GM12864 (cell line): ENCODE measurements at regions not wholly inside any gene's neighbourhood (a gene's known extent, or its start where the extent isn't known, plus 50 kb on each side); places are given as distances from the start of the nearest gene placed in this dataset.
A peak's percentile ranks its signal among the peaks of the same experiment; 100 is the strongest.

Source experiments
- DNase-seq: peaks from one replicate; pipeline ENCODE4 v3.0.0-alpha.2; 2011; ENCODE audit warnings: low read depth
- H3K4me3 ChIP-seq: 2 replicates; pipeline ENCODE4 v1.5.1; 2011; ENCODE audit warnings: mild to moderate bottlenecking, low read depth, low read length, control low read depth
- TF ChIP-seq, protein P1 (sequence below): IDR thresholded peaks from 2 replicates; pipeline ENCODE4 v1.5.1; 2011; ENCODE audit warnings: low read depth, mild to moderate bottlenecking, moderate library complexity, low read length, control low read depth, inconsistent platforms; ENCODE audit errors: missing control alignments

DNA sequence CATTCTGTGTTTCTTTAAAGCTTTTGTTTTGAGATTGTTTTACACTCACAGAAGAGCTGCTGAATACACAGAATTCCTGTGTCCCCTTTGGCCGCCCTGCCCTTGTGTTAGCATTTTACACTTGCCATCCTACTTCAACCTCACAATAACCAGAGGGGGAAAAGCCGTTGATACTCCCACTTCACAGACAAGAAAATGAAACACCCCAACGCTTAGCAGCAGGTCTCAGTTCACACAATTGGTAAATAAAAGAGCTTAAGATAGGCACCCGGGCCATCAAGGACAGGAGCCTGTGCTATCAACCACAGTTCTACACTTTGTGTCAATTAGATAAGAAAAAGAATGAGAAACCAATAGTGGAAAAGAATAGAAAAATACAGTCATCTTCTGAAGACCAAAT, 178.0 kb downstream of the SYK start:
- no peak for DNase-seq
- TF ChIP-seq, protein P1, sequence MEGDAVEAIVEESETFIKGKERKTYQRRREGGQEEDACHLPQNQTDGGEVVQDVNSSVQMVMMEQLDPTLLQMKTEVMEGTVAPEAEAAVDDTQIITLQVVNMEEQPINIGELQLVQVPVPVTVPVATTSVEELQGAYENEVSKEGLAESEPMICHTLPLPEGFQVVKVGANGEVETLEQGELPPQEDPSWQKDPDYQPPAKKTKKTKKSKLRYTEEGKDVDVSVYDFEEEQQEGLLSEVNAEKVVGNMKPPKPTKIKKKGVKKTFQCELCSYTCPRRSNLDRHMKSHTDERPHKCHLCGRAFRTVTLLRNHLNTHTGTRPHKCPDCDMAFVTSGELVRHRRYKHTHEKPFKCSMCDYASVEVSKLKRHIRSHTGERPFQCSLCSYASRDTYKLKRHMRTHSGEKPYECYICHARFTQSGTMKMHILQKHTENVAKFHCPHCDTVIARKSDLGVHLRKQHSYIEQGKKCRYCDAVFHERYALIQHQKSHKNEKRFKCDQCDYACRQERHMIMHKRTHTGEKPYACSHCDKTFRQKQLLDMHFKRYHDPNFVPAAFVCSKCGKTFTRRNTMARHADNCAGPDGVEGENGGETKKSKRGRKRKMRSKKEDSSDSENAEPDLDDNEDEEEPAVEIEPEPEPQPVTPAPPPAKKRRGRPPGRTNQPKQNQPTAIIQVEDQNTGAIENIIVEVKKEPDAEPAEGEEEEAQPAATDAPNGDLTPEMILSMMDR = no peak
- H3K4me3 ChIP-seq = no peak overlapping the region

DNA sequence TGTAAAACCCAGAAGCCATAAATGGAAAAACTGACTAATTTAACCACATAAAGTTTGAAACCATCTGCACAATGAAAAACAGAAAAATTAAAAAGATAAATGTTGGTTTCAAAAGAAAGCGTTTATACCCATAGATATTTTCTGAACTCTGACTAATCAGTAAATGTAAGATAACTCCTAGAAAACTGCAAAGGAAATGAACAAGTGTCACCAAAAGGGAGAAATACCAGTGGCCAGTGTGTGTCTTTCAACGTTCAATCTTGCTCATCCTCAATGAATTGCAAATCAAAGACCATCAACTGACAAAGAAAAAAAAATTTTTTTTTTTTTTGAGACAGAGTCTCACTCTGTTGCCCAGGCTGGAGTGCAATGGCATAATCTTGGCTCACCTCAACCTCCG, 180.1 kb downstream of the SYK start:
- no peak for DNase-seq
- TF ChIP-seq, protein P1 = no peak

DNA sequence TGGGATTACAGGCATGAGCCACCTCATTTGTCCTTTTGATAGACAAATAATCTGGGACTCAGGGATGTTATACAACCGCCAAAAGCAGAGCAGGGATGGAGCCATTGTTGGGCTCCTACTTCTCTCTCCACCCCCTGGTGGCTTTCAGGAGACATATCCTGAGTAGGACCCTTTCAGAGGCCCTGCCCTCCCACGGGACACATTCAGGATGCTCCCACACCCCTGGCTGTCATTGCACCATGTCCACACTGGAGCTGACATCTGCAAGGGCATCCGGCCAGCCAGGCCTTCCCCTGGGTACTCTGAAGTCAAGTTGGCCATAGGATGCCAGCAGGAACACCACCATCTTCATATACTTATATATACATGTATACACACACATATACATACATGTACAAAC, 181.8 kb downstream of the SYK start:
- TF ChIP-seq, protein P1 = peak; percentile 26
- DNase-seq = no peak
- no peak overlapping the region for H3K4me3 ChIP-seq

More for the DNA sequence above, 180.1 kb downstream of the SYK start:
- H3K4me3 ChIP-seq = no peak overlapping the region

DNA sequence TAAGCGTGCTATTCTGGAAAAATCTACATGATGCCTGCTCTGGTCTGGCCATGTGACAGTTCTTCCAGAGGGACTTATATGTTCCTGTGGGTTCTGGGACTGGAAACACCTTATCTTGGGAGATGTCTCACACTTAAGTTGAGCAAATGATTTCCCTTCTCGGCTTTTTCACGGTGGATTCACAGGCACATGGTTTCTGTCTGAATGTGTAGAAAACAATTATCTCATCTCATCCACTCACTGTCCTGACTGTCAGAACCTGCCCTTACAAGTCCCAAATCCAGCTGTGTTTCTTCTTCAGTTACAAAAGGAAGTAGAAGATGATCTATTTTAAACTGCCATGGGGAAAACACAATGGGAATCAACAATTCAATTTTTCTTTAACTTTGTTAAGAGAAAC, 184.0 kb downstream of the SYK start:
- H3K4me3 ChIP-seq = no peak overlapping the region
- DNase-seq = no peak
- TF ChIP-seq, protein P1 = no peak

DNA sequence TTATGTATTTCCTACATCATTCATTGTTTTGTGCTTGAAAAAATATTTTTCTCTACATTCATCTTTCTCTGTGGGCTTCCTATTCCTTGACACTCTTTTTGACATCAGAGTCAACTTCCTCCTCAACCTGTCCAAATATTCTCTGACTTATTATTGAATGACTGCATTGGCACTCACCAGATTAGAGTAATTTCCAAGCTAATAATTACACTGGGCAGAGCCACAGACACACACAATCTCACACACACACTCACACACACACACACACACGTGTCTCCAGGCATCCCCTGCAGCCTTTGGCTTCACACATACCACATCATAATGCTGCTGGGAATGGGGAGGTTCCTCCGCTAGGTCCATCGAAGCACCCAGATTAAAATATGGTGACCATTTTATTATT, 184.5 kb downstream of the SYK start:
- TF ChIP-seq, protein P1 = no peak
- no peak overlapping the region for H3K4me3 ChIP-seq
- no peak for DNase-seq

DNA sequence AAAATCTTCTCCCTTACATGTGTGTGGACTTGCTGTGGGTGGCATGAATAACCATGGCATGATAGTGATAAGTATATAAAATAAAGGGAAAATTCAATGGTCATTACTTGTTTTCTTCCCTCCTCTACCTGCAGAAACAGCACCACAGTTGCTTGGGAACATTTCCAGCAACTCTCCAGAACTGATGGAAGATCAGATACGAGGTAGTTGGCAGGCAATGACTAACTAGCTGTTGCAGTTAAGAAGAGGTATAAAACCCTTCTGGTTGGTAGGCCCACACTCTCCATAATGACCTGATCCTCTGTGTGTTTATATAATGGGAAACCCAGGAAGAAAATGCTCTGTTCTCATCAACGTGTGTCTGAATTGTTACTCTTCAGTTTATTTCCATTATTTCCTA, 185.9 kb downstream of the SYK start:
- no peak for DNase-seq
- TF ChIP-seq, protein P1 = no peak
- H3K4me3 ChIP-seq = no peak overlapping the region

DNA sequence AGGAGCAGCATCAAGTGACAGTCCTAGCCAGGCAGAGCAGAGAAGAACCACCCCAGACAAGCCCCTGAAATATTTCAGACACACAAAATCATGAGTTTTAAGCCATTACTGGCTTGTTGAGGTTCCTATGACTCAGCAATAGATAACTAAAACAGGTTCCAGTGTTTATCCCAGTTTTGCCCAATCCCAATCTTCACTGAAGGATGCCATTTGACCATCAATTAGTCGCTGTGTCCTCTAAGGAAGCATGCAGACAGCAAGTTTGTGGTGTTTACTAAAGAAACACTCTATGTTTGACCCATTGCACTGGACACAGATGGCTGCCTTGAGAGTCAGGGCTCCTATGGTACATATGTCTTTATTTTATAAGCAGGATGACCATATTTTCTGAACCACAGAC, 186.7 kb downstream of the SYK start:
- H3K4me3 ChIP-seq = no peak overlapping the region
- TF ChIP-seq, protein P1 = no peak
- DNase-seq = no peak
